HL-60 (cell line): ENCODE measurements at regions not wholly inside any gene's neighbourhood (a gene's known extent, or its start where the extent isn't known, plus 50 kb on each side); places are given as distances from the start of the nearest gene placed in this dataset.

Experiments
- DNase-seq, 2 experiments: peaks; one replicate each; pipeline ENCODE4 v3.0.0-alpha.2; 2010 to 2020; ENCODE audit warnings: low read depth in 1 of 2, low spot score in 1 of 2
- H3K27ac ChIP-seq: fragments of 250-450 bp; sonication (Bioruptor Pico); replicated peaks from 2 replicates; pipeline ENCODE4 v1.5.1; 2020; ENCODE audit warnings: mild to moderate bottlenecking, moderate library complexity
- H3K27me3 ChIP-seq: fragments of 250-450 bp; sonication (Bioruptor Pico); 2 replicates; pipeline ENCODE4 v1.5.1; 2021; ENCODE audit warnings: mild to moderate bottlenecking, moderate library complexity; ENCODE audit not compliant: insufficient read depth, poor library complexity, severe bottlenecking
- H3K4me3 ChIP-seq: replicated peaks from 2 replicates; pipeline ENCODE4 v1.5.1; 2011; ENCODE audit warnings: mild to moderate bottlenecking, control low read depth, low read length; ENCODE audit not compliant: insufficient read depth
- GABPA ChIP-seq: IDR thresholded peaks from 2 replicates; pipeline ENCODE4 v1.6.1; 2012; ENCODE audit warnings: low read depth
- POLR2AphosphoS5 ChIP-seq: IDR thresholded peaks from 2 replicates; pipeline ENCODE4 v1.6.1; 2012; ENCODE audit warnings: low read depth
- SPI1 ChIP-seq: IDR thresholded peaks from 2 replicates; pipeline ENCODE4 v1.6.1; 2012; ENCODE audit warnings: low read depth, mild to moderate bottlenecking, borderline replicate concordance
- TF ChIP-seq, protein P1 (sequence below): IDR thresholded peaks from one replicate; pipeline ENCODE4 v1.5.1; 2011; ENCODE audit warnings: low read length, control low read depth, inconsistent platforms; ENCODE audit not compliant: insufficient read depth
- TF ChIP-seq, protein P2 (sequence below): IDR thresholded peaks from 2 replicates; pipeline ENCODE4 v1.6.1; 2012; ENCODE audit warnings: low read depth; ENCODE audit not compliant: insufficient replicate concordance

DNA sequence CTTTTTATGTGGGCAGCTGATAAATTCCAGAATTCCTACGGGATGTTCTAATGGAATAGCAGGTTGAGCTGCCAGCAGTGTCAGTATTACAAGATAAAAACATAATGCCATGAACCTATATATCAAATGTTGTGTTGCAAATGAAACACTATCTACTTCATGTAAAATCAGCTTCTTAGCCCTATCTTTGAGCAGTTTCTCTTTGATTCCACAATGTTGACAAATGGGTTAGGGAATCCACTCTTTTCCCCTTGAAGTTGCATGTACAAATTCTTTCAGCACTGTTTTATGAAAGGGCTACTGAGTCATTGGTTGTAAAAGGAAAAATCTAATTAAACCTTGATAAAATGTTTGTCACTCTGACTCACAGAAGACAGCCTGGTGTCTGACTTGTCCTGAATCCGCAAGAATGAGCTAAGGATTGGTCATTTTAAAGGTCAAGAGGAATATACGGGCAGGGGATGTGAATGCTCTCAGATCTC lies 950.6 kb upstream of the NUDT12 start:
- Histone ChIP-seq H3K4me3 (no peak overlapping the region), H3K27me3 (no peaks in the 10 kb centered on the region), H3K27ac (no peak overlapping the region)
- DNase-seq: no peak
- TF ChIP-seq SPI1 (no peak), POLR2AphosphoS5 (no peak), GABPA (no peak)
- TF ChIP-seq, protein P1, sequence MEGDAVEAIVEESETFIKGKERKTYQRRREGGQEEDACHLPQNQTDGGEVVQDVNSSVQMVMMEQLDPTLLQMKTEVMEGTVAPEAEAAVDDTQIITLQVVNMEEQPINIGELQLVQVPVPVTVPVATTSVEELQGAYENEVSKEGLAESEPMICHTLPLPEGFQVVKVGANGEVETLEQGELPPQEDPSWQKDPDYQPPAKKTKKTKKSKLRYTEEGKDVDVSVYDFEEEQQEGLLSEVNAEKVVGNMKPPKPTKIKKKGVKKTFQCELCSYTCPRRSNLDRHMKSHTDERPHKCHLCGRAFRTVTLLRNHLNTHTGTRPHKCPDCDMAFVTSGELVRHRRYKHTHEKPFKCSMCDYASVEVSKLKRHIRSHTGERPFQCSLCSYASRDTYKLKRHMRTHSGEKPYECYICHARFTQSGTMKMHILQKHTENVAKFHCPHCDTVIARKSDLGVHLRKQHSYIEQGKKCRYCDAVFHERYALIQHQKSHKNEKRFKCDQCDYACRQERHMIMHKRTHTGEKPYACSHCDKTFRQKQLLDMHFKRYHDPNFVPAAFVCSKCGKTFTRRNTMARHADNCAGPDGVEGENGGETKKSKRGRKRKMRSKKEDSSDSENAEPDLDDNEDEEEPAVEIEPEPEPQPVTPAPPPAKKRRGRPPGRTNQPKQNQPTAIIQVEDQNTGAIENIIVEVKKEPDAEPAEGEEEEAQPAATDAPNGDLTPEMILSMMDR: no peak
- TF ChIP-seq, protein P2, sequence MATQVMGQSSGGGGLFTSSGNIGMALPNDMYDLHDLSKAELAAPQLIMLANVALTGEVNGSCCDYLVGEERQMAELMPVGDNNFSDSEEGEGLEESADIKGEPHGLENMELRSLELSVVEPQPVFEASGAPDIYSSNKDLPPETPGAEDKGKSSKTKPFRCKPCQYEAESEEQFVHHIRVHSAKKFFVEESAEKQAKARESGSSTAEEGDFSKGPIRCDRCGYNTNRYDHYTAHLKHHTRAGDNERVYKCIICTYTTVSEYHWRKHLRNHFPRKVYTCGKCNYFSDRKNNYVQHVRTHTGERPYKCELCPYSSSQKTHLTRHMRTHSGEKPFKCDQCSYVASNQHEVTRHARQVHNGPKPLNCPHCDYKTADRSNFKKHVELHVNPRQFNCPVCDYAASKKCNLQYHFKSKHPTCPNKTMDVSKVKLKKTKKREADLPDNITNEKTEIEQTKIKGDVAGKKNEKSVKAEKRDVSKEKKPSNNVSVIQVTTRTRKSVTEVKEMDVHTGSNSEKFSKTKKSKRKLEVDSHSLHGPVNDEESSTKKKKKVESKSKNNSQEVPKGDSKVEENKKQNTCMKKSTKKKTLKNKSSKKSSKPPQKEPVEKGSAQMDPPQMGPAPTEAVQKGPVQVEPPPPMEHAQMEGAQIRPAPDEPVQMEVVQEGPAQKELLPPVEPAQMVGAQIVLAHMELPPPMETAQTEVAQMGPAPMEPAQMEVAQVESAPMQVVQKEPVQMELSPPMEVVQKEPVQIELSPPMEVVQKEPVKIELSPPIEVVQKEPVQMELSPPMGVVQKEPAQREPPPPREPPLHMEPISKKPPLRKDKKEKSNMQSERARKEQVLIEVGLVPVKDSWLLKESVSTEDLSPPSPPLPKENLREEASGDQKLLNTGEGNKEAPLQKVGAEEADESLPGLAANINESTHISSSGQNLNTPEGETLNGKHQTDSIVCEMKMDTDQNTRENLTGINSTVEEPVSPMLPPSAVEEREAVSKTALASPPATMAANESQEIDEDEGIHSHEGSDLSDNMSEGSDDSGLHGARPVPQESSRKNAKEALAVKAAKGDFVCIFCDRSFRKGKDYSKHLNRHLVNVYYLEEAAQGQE: no peak

DNA sequence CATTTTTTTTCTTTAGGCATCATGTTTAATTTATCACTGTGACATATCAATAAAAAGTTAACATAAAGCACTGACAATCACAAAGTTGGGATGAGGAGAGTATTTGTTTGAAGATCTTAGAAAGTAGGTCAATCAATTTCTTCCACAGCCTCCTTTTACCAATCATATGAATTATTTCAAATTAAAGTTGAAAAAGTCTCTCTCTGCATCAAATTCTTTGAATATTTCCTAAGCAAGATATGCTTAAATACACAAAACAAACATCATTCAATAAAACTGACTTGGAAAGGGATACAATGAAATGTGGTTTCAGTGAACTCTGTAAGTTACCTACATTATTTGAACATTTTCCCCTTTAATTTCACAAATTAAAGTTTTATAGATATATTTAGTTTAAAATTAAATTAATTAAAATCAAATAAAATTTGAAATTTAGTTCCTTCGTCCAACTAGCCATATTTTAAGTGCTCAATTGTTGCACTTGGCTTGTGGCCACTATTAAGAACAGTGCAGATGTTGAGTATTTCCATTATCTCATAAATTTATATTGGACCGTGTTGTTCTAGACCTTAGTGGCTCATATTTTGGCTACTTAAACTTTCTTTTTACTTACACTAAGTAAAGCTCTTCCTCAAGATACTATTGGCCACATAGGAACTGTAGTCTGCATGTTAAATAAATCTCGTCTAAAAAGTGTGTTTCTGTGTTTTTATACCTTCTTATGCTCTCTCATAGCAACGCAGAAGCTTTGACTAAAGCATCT lies 949.7 kb upstream of the NUDT12 start:
- DNase-seq: no peak
- H3K27ac ChIP-seq: no peak overlapping the region
- no peak overlapping the region for H3K4me3 ChIP-seq
- H3K27me3 ChIP-seq: no peaks in the 10 kb centered on the region
- TF ChIP-seq POLR2AphosphoS5 (no peak), SPI1 (no peak)
- TF ChIP-seq, protein P2: no peak

DNA sequence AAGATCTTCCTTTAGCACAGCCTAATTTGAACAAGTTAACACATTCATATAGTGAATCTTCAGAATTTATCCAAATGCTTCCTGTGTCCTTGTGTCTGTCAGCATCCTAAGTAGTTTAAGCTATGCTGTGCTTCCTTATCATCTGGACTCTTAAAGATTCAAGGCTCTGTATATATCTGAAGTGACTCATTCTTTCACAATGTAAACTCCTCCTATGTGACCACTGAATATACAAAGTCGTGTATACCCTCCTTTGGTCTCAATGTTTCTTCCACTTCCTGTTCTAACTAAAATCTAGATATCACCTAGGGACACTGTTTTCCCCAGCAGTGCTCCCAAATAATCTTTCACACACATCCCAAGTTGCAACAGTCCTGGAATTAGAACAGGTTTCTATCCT lies 935.7 kb upstream of the NUDT12 start:
- DNase-seq: no peak
- TF ChIP-seq, protein P2: no peak
- TF ChIP-seq SPI1 (no peak), POLR2AphosphoS5 (no peak), GABPA (no peak)
- TF ChIP-seq, protein P1: no peak
- Histone ChIP-seq H3K27ac (no peak overlapping the region), H3K4me3 (no peak overlapping the region), H3K27me3 (no peaks in the 10 kb centered on the region)
